Nephron progenitor cell (in vitro differentiated cells): ENCODE measurements at regions not wholly inside any gene's neighbourhood (a gene's known extent, or its start where the extent isn't known, plus 50 kb on each side); places are given as distances from the start of the nearest gene placed in this dataset.

ENCODE experiments used
- DNase-seq: peaks from one replicate; pipeline ENCODE4 v3.0.0; 2021
- H3K27ac Mint-ChIP-seq: 2 replicates; pipeline ENCODE4 v1.8.0; 2021; ENCODE audit warnings: mild to moderate bottlenecking, moderate library complexity, mixed read lengths
- H3K27me3 Mint-ChIP-seq: 2 replicates; pipeline ENCODE4 v1.8.0; 2021; ENCODE audit warnings: mild to moderate bottlenecking, low read depth, mixed read lengths; ENCODE audit not compliant: poor library complexity
- H3K36me3 Mint-ChIP-seq: 2 replicates; pipeline ENCODE4 v1.8.0; 2021; ENCODE audit warnings: low read depth, mixed read lengths
- H3K4me1 Mint-ChIP-seq: 2 replicates; pipeline ENCODE4 v1.8.0; 2021; ENCODE audit warnings: mixed read lengths
- H3K4me3 Mint-ChIP-seq: 2 replicates; pipeline ENCODE4 v1.8.0; 2021; ENCODE audit warnings: mild to moderate bottlenecking, moderate library complexity, mixed read lengths
- H3K9me3 Mint-ChIP-seq: 2 replicates; pipeline ENCODE4 v1.8.0; 2021; ENCODE audit warnings: mild to moderate bottlenecking, moderate library complexity, mixed read lengths
- TF ChIP-seq, protein P1 (sequence below): fragments of 200-600 bp; sonication (generic); IDR thresholded peaks from 2 replicates; pipeline ENCODE4 v1.5.0; 2021; ENCODE audit warnings: antibody characterized with exemption

DNA sequence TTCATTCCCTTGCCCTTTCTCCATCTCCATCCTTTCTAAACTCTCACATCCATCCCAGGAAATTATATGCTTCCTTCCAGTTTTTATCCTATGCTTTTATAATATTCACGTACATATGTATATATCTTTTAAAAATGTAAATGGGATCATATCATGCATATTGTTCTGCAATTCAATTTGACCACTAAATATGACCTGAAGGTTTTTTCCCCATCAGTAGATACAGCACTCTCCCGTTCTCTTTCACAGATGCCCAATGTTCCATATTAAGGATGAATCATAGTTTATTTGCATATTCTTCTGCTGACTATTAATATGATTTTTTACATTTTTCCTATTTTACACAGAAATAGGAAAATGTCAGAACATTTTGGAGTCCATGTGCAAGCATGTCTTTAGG lies 213.3 kb upstream of the PARD3B start:
- Mint-ChIP-seq H3K4me1 (peaks cover 47% of the 10 kb centered on the region), H3K9me3 (no peaks in the 10 kb centered on the region), H3K27ac (no peak overlapping the region), H3K4me3 (no peak overlapping the region), H3K27me3 (no peaks in the 10 kb centered on the region), H3K36me3 (no peaks in the 10 kb centered on the region)
- TF ChIP-seq, protein P1, sequence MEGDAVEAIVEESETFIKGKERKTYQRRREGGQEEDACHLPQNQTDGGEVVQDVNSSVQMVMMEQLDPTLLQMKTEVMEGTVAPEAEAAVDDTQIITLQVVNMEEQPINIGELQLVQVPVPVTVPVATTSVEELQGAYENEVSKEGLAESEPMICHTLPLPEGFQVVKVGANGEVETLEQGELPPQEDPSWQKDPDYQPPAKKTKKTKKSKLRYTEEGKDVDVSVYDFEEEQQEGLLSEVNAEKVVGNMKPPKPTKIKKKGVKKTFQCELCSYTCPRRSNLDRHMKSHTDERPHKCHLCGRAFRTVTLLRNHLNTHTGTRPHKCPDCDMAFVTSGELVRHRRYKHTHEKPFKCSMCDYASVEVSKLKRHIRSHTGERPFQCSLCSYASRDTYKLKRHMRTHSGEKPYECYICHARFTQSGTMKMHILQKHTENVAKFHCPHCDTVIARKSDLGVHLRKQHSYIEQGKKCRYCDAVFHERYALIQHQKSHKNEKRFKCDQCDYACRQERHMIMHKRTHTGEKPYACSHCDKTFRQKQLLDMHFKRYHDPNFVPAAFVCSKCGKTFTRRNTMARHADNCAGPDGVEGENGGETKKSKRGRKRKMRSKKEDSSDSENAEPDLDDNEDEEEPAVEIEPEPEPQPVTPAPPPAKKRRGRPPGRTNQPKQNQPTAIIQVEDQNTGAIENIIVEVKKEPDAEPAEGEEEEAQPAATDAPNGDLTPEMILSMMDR = no peak
- DNase-seq = no peak

DNA sequence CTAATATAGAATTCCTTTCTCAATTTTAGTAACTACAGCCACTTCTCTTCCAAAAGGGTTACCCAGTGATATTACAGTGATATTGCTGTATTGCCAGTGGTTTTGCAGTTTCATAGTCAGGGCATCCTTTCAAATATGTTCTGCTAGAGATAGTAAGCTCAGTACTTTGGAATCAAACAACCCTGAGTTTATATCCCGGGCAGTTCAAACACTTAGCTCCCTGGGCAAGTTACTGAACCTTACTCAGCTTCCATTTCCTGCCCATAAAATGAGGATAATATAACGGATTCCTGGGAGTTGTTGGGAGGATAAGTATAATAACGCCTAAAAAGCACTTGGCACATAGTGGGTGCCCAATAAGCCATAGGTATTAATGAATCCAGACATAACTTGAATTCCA lies 212.6 kb upstream of the PARD3B start:
- TF ChIP-seq, protein P1 = no peak
- Mint-ChIP-seq H3K36me3 (no peaks in the 10 kb centered on the region), H3K9me3 (no peaks in the 10 kb centered on the region), H3K27ac (no peak overlapping the region), H3K4me3 (no peak overlapping the region), H3K27me3 (no peaks in the 10 kb centered on the region), H3K4me1 (peaks cover 53% of the 10 kb centered on the region)
- DNase-seq = no peak

DNA sequence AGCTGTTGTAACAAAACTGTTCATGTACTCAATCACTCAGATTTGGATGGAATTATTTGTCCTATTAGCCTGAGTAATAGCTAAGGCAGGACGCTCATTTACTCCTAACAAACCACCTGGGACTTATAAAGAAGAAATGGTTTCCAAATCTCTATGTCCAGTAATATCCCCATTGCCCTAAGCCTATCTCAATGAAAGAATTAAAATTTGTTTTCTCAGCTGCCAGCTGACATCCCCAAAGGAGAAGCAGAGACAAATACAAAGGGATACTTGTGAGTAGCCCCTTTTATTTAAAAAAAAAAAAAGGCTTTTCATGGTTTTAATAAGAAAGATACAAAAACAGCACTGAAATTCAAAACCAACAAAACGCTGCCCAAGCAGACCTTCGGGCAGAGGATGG lies 211.4 kb upstream of the PARD3B start:
- Mint-ChIP-seq H3K9me3 (no peaks in the 10 kb centered on the region), H3K4me3 (no peak overlapping the region), H3K4me1 (peaks cover 55% of the 10 kb centered on the region), H3K27me3 (no peaks in the 10 kb centered on the region), H3K36me3 (no peaks in the 10 kb centered on the region), H3K27ac (no peak overlapping the region)
- DNase-seq = no peak
- TF ChIP-seq, protein P1 = no peak

DNA sequence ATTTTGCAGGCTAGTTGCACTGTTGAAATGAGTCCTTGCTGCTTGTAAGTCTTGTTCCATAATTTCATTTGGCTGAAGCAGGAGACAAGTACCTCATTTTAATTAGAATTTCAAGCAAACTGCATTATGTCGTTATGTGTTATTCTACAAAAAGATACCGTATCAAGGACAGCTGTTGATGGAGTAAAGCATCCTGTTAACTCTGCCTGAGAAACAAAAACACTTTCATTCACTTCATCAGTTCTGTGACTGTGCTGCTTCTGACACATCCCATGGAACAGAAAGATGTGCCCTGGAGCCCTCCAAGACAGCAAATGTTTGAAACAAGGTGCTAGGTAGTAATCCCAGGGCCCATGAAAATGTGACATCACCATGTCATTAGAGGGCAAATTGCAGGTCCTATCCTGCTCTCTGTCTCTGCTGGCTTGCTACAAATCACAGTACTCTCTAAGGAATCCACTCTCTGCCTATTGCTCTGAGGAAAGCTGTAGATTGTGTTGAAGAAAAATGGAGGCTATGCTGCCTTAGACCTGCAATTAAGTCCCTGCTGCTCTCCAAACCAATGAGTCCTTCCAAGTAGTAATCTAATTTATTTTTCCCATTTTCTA lies 209.7 kb upstream of the PARD3B start:
- peaks cover 6% of the 10 kb centered on the region for H3K9me3 Mint-ChIP-seq
- H3K4me1 Mint-ChIP-seq = peaks cover 46% of the 10 kb centered on the region
- no peaks in the 10 kb centered on the region for H3K36me3 Mint-ChIP-seq
- no peaks in the 10 kb centered on the region for H3K27me3 Mint-ChIP-seq
- H3K27ac Mint-ChIP-seq = no peak overlapping the region
- DNase-seq = no peak
- no peak overlapping the region for H3K4me3 Mint-ChIP-seq
- TF ChIP-seq, protein P1 = no peak

DNA sequence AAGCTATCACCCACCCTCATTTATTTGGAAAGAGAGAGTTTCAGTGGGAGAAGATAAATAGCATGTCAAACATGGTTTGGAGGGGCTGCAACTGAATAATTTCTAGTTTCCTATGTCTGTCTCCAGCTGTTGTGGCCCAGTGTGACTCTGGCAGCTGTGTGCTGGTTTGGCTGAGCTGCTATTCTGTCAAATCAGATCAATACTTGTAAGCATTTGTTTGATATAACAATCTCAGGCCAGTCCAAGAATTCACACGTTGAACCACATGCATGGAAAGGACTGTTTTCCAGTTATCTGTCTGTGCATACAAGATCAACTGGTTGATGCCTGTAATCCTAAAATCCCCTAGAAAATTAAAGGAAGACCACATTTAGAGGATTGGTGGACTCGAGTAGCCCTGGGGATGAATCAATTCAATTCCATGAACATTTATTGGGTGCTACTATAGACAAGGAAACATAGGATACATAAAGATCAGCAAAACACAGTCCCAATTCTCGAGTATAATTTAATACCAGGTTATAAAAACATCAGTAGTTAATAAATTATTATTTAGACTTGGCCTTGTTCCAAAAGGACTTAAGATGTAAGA lies 209.0 kb upstream of the PARD3B start:
- H3K27ac Mint-ChIP-seq = no peak overlapping the region
- no peaks in the 10 kb centered on the region for H3K36me3 Mint-ChIP-seq
- H3K4me1 Mint-ChIP-seq = peaks cover 46% of the 10 kb centered on the region
- no peak overlapping the region for H3K4me3 Mint-ChIP-seq
- TF ChIP-seq, protein P1 = no peak
- H3K9me3 Mint-ChIP-seq = peaks cover 6% of the 10 kb centered on the region
- no peaks in the 10 kb centered on the region for H3K27me3 Mint-ChIP-seq
- no peak for DNase-seq

DNA sequence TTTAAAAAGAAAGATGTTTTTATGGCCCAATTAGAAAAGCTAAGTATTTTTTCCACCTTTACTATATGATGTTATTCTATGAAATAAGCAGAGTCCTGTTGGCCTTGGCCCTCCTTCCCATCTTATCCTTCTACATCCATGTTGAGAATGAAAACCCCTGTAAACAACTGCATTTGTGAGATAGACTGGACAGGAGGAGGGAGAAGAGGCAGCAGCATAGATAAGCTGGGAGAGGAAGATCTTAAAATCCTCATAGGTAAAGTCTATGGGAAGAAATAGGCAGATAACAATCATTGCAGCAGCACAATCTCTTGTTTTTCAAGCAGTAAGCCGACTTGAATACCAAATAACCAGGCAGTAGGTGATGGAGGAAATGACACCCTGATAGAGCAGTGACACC lies 207.6 kb upstream of the PARD3B start:
- TF ChIP-seq, protein P1 = no peak
- H3K4me3 Mint-ChIP-seq = no peak overlapping the region
- peaks cover 6% of the 10 kb centered on the region for H3K9me3 Mint-ChIP-seq
- no peaks in the 10 kb centered on the region for H3K36me3 Mint-ChIP-seq
- no peak for DNase-seq
- no peak overlapping the region for H3K27ac Mint-ChIP-seq
- H3K27me3 Mint-ChIP-seq = no peaks in the 10 kb centered on the region
- H3K4me1 Mint-ChIP-seq = peaks cover 45% of the 10 kb centered on the region
